ENCODE measurements at regions not wholly inside any gene's neighbourhood (a gene's known extent, or its start where the extent isn't known, plus 50 kb on each side); places are given as distances from the start of the nearest gene placed in this dataset.

DNA sequence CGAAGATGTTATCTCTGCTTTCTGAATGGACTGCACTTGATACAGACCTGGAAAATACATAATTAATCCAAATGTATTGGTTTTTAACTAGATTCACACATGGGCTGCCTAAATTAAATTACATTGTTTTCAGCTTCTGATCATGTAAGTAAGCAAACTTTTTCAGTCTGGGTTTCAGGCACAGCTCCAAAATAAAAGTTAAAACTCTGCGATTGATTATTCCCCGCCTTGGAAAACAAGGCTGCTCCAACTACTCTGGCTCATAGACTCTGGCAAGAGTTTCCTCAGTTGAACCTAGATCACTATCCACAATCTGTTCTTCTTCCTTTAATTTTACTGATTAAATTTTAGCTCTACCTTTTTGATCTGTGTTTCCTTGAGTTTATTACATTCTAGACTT is 526.0 kb upstream of the SPRY2 start:
- H3K79me2 ChIP-seq (ENCODE audit: insufficient read depth, low read length), result no peaks in the 10 kb centered on the region
- H3K36me3 ChIP-seq (replicated peaks in 1 of 2; ENCODE audit: control insufficient read depth in 1 of 2, insufficient read depth in 2 of 2, low read length in 2 of 2), result no peaks in the 10 kb centered on the region
- no peak overlapping the region for H3K4me3 ChIP-seq (replicated peaks in 1 of 3; ENCODE audit: low read depth in 2 of 3, low read length in 3 of 3)
- TF ChIP-seq, protein P1, sequence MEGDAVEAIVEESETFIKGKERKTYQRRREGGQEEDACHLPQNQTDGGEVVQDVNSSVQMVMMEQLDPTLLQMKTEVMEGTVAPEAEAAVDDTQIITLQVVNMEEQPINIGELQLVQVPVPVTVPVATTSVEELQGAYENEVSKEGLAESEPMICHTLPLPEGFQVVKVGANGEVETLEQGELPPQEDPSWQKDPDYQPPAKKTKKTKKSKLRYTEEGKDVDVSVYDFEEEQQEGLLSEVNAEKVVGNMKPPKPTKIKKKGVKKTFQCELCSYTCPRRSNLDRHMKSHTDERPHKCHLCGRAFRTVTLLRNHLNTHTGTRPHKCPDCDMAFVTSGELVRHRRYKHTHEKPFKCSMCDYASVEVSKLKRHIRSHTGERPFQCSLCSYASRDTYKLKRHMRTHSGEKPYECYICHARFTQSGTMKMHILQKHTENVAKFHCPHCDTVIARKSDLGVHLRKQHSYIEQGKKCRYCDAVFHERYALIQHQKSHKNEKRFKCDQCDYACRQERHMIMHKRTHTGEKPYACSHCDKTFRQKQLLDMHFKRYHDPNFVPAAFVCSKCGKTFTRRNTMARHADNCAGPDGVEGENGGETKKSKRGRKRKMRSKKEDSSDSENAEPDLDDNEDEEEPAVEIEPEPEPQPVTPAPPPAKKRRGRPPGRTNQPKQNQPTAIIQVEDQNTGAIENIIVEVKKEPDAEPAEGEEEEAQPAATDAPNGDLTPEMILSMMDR (IDR thresholded peaks at IDR 0.05), result no peak
- no peaks in the 10 kb centered on the region for H3K4me1 ChIP-seq (ENCODE audit: control insufficient read depth in 1 of 2, insufficient read depth in 2 of 2, low read length in 2 of 2)
- H2AFZ ChIP-seq (ENCODE audit: insufficient read depth, low read depth, low read length, poor library complexity, severe bottlenecking), result no peak overlapping the region
- no peaks in the 10 kb centered on the region for H3K4me1 Mint-ChIP-seq
- peaks cover 0 to 8% (median 4%) of the 10 kb centered on the region in 7 donors for H3K9me3 Mint-ChIP-seq
- no peak overlapping the region for H3K27ac Mint-ChIP-seq
- H3K9ac ChIP-seq (ENCODE audit: insufficient read depth, low read length, poor library complexity, severe bottlenecking), result no peak overlapping the region
- H4K20me1 ChIP-seq (ENCODE audit: insufficient read depth, low read length), result no peaks in the 10 kb centered on the region
- no peak for DNase-seq
- no peaks in the 10 kb centered on the region for H3K27me3 Mint-ChIP-seq (ENCODE audit: low read depth in 3 of 3)
- no peaks in the 10 kb centered on the region for H3K27me3 ChIP-seq (ENCODE audit: control insufficient read depth in 2 of 2, insufficient read depth in 2 of 2, low read length in 2 of 2)
- intact Hi-C loops (cut with micrococcal nuclease), result no loop called here
- WGBS (ENCODE audit: insufficient coverage), result 100% methylated on average over 2 of the region's 3 CpGs
- no peak overlapping the region for H3K27ac ChIP-seq (ENCODE audit: low read depth in 1 of 2, low read length in 2 of 2)
- H3K4me2 ChIP-seq (replicated peaks; ENCODE audit: extremely low read depth, low read length, poor library complexity, severe bottlenecking), result no peak overlapping the region
- H3K36me3 Mint-ChIP-seq, result no peaks in the 10 kb centered on the region
- H3K4me3 Mint-ChIP-seq, result no peak overlapping the region
- H3K9me3 ChIP-seq (replicated peaks in 1 of 2; ENCODE audit: control insufficient read depth in 1 of 2, insufficient read depth in 1 of 2, low read length in 2 of 2), result no peaks in the 10 kb centered on the region

DNA sequence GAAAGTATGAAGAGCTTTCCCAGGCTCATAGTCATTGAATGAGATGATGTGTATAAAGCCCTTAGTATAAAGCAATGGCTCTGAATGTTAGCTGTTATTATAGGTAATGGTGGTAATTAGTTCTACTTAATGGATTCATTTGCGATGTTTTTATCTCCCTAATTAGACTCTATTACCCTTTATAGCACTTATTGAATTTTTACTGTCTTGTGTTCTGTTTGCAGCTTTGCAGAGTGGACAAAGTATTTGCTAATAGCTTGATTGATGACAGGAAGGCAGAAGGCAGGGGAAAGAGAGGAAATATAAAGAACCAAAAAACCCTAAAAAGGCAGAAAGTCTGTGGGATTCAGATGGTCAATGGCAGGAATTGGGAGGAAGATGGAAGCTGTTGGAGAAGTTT is 524.4 kb upstream of the SPRY2 start:
- H3K36me3 ChIP-seq (replicated peaks in 1 of 2; ENCODE audit: control insufficient read depth in 1 of 2, insufficient read depth in 2 of 2, low read length in 2 of 2), result no peaks in the 10 kb centered on the region
- WGBS (ENCODE audit: insufficient coverage), result no CpG with 5 or more reads among the region's 1 CpG

More for the DNA sequence above, 524.4 kb upstream of the SPRY2 start:
- TF ChIP-seq, protein P1 (IDR thresholded peaks at IDR 0.05), result no peak
- no peak overlapping the region for H3K4me2 ChIP-seq (replicated peaks; ENCODE audit: extremely low read depth, low read length, poor library complexity, severe bottlenecking)
- Mint-ChIP-seq H3K36me3 (no peaks in the 10 kb centered on the region), H3K27ac (no peak overlapping the region), H3K4me3 (no peak overlapping the region), H3K4me1 (no peaks in the 10 kb centered on the region), H3K27me3 (ENCODE audit: low read depth in 3 of 3) (no peaks in the 10 kb centered on the region), H3K9me3 (peaks cover 0 to 8% (median 4%) of the 10 kb centered on the region in 7 donors)
- H3K79me2 ChIP-seq (ENCODE audit: insufficient read depth, low read length), result no peaks in the 10 kb centered on the region
- intact Hi-C loops (cut with micrococcal nuclease), result no loop called here
- H3K9me3 ChIP-seq (replicated peaks in 1 of 2; ENCODE audit: control insufficient read depth in 1 of 2, insufficient read depth in 1 of 2, low read length in 2 of 2), result no peaks in the 10 kb centered on the region
- no peaks in the 10 kb centered on the region for H3K27me3 ChIP-seq (ENCODE audit: control insufficient read depth in 2 of 2, insufficient read depth in 2 of 2, low read length in 2 of 2)
- no peak overlapping the region for H2AFZ ChIP-seq (ENCODE audit: insufficient read depth, low read depth, low read length, poor library complexity, severe bottlenecking)
- DNase-seq, result no peak
- no peak overlapping the region for H3K4me3 ChIP-seq (replicated peaks in 1 of 3; ENCODE audit: low read depth in 2 of 3, low read length in 3 of 3)
- no peak overlapping the region for H3K27ac ChIP-seq (ENCODE audit: low read depth in 1 of 2, low read length in 2 of 2)
- H3K9ac ChIP-seq (ENCODE audit: insufficient read depth, low read length, poor library complexity, severe bottlenecking), result no peak overlapping the region
- no peaks in the 10 kb centered on the region for H4K20me1 ChIP-seq (ENCODE audit: insufficient read depth, low read length)
- no peaks in the 10 kb centered on the region for H3K4me1 ChIP-seq (ENCODE audit: control insufficient read depth in 1 of 2, insufficient read depth in 2 of 2, low read length in 2 of 2)

Measured in CD14-positive monocyte (primary cell).